ENCODE measurements at regions not wholly inside any gene's neighbourhood (a gene's known extent, or its start where the extent isn't known, plus 50 kb on each side); places are given as distances from the start of the nearest gene placed in this dataset.

GRCh38 chr13:62324842-62325241 lies 909.2 kb upstream of the PCDH20 start:
- no peak overlapping the region for H3K4me3 ChIP-seq (ENCODE audit: low read length)
- H3K36me3 ChIP-seq (ENCODE audit: insufficient read depth, low read length), result no peaks in the 10 kb centered on the region
- H3K4me1 ChIP-seq (ENCODE audit: control insufficient read depth, insufficient read depth, low read length), result no peaks in the 10 kb centered on the region
- no peaks in the 10 kb centered on the region for H3K9me3 ChIP-seq (replicated peaks; ENCODE audit: low read length)
- no peak overlapping the region for H3K9ac ChIP-seq (ENCODE audit: low read depth, low read length)
- no peaks in the 10 kb centered on the region for H3K27me3 ChIP-seq (ENCODE audit: control insufficient read depth, insufficient read depth, low read length)
- no peak overlapping the region for H3K4me2 ChIP-seq (ENCODE audit: low read length)

- no peak overlapping the region for H3K9ac ChIP-seq (ENCODE audit: low read depth, low read length)
- H3K4me1 ChIP-seq (ENCODE audit: control insufficient read depth, insufficient read depth, low read length), result no peaks in the 10 kb centered on the region
- no peak overlapping the region for H3K4me3 ChIP-seq (ENCODE audit: low read length)
- H3K4me2 ChIP-seq (ENCODE audit: low read length), result no peak overlapping the region
- no peaks in the 10 kb centered on the region for H3K9me3 ChIP-seq (replicated peaks; ENCODE audit: low read length)
- H3K27me3 ChIP-seq (ENCODE audit: control insufficient read depth, insufficient read depth, low read length), result no peaks in the 10 kb centered on the region
- H3K36me3 ChIP-seq (ENCODE audit: insufficient read depth, low read length), result no peaks in the 10 kb centered on the region
Observed at GRCh38 chr13:62321895-62322294, 906.2 kb upstream of the PCDH20 start.

GRCh38 chr13:62321139-62321538 lies 905.5 kb upstream of the PCDH20 start:
- Histone ChIP-seq H3K4me1 (ENCODE audit: control insufficient read depth, insufficient read depth, low read length) (no peaks in the 10 kb centered on the region), H3K27me3 (ENCODE audit: control insufficient read depth, insufficient read depth, low read length) (no peaks in the 10 kb centered on the region), H3K36me3 (ENCODE audit: insufficient read depth, low read length) (no peaks in the 10 kb centered on the region), H3K9ac (ENCODE audit: low read depth, low read length) (no peak overlapping the region), H3K4me2 (ENCODE audit: low read length) (no peak overlapping the region), H3K9me3 (replicated peaks; ENCODE audit: low read length) (no peaks in the 10 kb centered on the region), H3K4me3 (ENCODE audit: low read length) (no peak overlapping the region)

- Histone ChIP-seq H3K4me2 (ENCODE audit: low read length) (no peak overlapping the region), H3K4me3 (ENCODE audit: low read length) (no peak overlapping the region), H3K9me3 (replicated peaks; ENCODE audit: low read length) (no peaks in the 10 kb centered on the region), H3K4me1 (ENCODE audit: control insufficient read depth, insufficient read depth, low read length) (no peaks in the 10 kb centered on the region), H3K27me3 (ENCODE audit: control insufficient read depth, insufficient read depth, low read length) (no peaks in the 10 kb centered on the region), H3K9ac (ENCODE audit: low read depth, low read length) (no peak overlapping the region), H3K36me3 (ENCODE audit: insufficient read depth, low read length) (no peaks in the 10 kb centered on the region)
Observed at GRCh38 chr13:62320129-62321108, 904.8 kb upstream of the PCDH20 start.

- Histone ChIP-seq H3K36me3 (ENCODE audit: insufficient read depth, low read length) (no peaks in the 10 kb centered on the region), H3K4me3 (ENCODE audit: low read length) (no peak overlapping the region), H3K27me3 (ENCODE audit: control insufficient read depth, insufficient read depth, low read length) (no peaks in the 10 kb centered on the region), H3K9ac (ENCODE audit: low read depth, low read length) (no peak overlapping the region), H3K9me3 (replicated peaks; ENCODE audit: low read length) (no peaks in the 10 kb centered on the region), H3K4me1 (ENCODE audit: control insufficient read depth, insufficient read depth, low read length) (no peaks in the 10 kb centered on the region), H3K4me2 (ENCODE audit: low read length) (no peak overlapping the region)
Observed at GRCh38 chr13:62309904-62310303, 894.3 kb upstream of the PCDH20 start.

GRCh38 chr13:62305756-62306155 lies 890.1 kb upstream of the PCDH20 start:
- H3K4me1 ChIP-seq (ENCODE audit: control insufficient read depth, insufficient read depth, low read length), result peaks cover 4% of the 10 kb centered on the region
- H3K27me3 ChIP-seq (ENCODE audit: control insufficient read depth, insufficient read depth, low read length), result no peaks in the 10 kb centered on the region
- no peak overlapping the region for H3K4me3 ChIP-seq (ENCODE audit: low read length)
- no peak overlapping the region for H3K9ac ChIP-seq (ENCODE audit: low read depth, low read length)
- H3K9me3 ChIP-seq (replicated peaks; ENCODE audit: low read length), result no peaks in the 10 kb centered on the region
- no peaks in the 10 kb centered on the region for H3K36me3 ChIP-seq (ENCODE audit: insufficient read depth, low read length)
- no peak overlapping the region for H3K4me2 ChIP-seq (ENCODE audit: low read length)

- no peak overlapping the region for H3K4me2 ChIP-seq (ENCODE audit: low read length)
- H3K4me1 ChIP-seq (ENCODE audit: control insufficient read depth, insufficient read depth, low read length), result peaks cover 4% of the 10 kb centered on the region
- H3K9me3 ChIP-seq (replicated peaks; ENCODE audit: low read length), result no peaks in the 10 kb centered on the region
- H3K4me3 ChIP-seq (ENCODE audit: low read length), result no peak overlapping the region
- H3K27me3 ChIP-seq (ENCODE audit: control insufficient read depth, insufficient read depth, low read length), result no peaks in the 10 kb centered on the region
- H3K36me3 ChIP-seq (ENCODE audit: insufficient read depth, low read length), result no peaks in the 10 kb centered on the region
- no peak overlapping the region for H3K9ac ChIP-seq (ENCODE audit: low read depth, low read length)
Observed at GRCh38 chr13:62302341-62302740, 886.7 kb upstream of the PCDH20 start.

GRCh38 chr13:62299988-62300387 lies 884.3 kb upstream of the PCDH20 start:
- Histone ChIP-seq H3K27me3 (ENCODE audit: control insufficient read depth, insufficient read depth, low read length) (no peaks in the 10 kb centered on the region), H3K36me3 (ENCODE audit: insufficient read depth, low read length) (no peaks in the 10 kb centered on the region), H3K9me3 (replicated peaks; ENCODE audit: low read length) (no peaks in the 10 kb centered on the region)

GRCh38 chr13:62296812-62297211 lies 881.2 kb upstream of the PCDH20 start:
- no peaks in the 10 kb centered on the region for H3K9me3 ChIP-seq (replicated peaks; ENCODE audit: low read length)
- no peaks in the 10 kb centered on the region for H3K36me3 ChIP-seq (ENCODE audit: insufficient read depth, low read length)

More at GRCh38 chr13:62299988-62300387, 884.3 kb upstream of the PCDH20 start:
- Histone ChIP-seq H3K4me1 (ENCODE audit: control insufficient read depth, insufficient read depth, low read length) (peaks cover 4% of the 10 kb centered on the region), H3K9ac (ENCODE audit: low read depth, low read length) (no peak overlapping the region), H3K4me3 (ENCODE audit: low read length) (no peak overlapping the region), H3K4me2 (ENCODE audit: low read length) (no peak overlapping the region)

GRCh38 chr13:62294244-62294643 lies 878.6 kb upstream of the PCDH20 start:
- Histone ChIP-seq H3K4me1 (ENCODE audit: control insufficient read depth, insufficient read depth, low read length) (peaks cover 16% of the 10 kb centered on the region), H3K9ac (ENCODE audit: low read depth, low read length) (no peak overlapping the region), H3K36me3 (ENCODE audit: insufficient read depth, low read length) (no peaks in the 10 kb centered on the region), H3K27me3 (ENCODE audit: control insufficient read depth, insufficient read depth, low read length) (no peaks in the 10 kb centered on the region), H3K9me3 (replicated peaks; ENCODE audit: low read length) (no peaks in the 10 kb centered on the region), H3K4me2 (ENCODE audit: low read length) (no peak overlapping the region), H3K4me3 (ENCODE audit: low read length) (no peak overlapping the region)

More at GRCh38 chr13:62296812-62297211, 881.2 kb upstream of the PCDH20 start:
- no peak overlapping the region for H3K9ac ChIP-seq (ENCODE audit: low read depth, low read length)
- H3K4me3 ChIP-seq (ENCODE audit: low read length), result no peak overlapping the region
- H3K4me2 ChIP-seq (ENCODE audit: low read length), result no peak overlapping the region
- no peaks in the 10 kb centered on the region for H3K27me3 ChIP-seq (ENCODE audit: control insufficient read depth, insufficient read depth, low read length)
- H3K4me1 ChIP-seq (ENCODE audit: control insufficient read depth, insufficient read depth, low read length), result peaks cover 16% of the 10 kb centered on the region

GRCh38 chr13:62292714-62293480 lies 877.2 kb upstream of the PCDH20 start:
- no peak overlapping the region for H3K9ac ChIP-seq (ENCODE audit: low read depth, low read length)
- H3K27me3 ChIP-seq (ENCODE audit: control insufficient read depth, insufficient read depth, low read length), result no peaks in the 10 kb centered on the region
- no peak overlapping the region for H3K4me3 ChIP-seq (ENCODE audit: low read length)
- H3K36me3 ChIP-seq (ENCODE audit: insufficient read depth, low read length), result no peaks in the 10 kb centered on the region
- peaks cover 16% of the 10 kb centered on the region for H3K4me1 ChIP-seq (ENCODE audit: control insufficient read depth, insufficient read depth, low read length)
- H3K4me2 ChIP-seq (ENCODE audit: low read length), result no peak overlapping the region
- no peaks in the 10 kb centered on the region for H3K9me3 ChIP-seq (replicated peaks; ENCODE audit: low read length)

All from skeletal muscle satellite cell (primary cell).